ENCODE measurements at regions not wholly inside any gene's neighbourhood (a gene's known extent, or its start where the extent isn't known, plus 50 kb on each side); places are given as distances from the start of the nearest gene placed in this dataset.

DNA sequence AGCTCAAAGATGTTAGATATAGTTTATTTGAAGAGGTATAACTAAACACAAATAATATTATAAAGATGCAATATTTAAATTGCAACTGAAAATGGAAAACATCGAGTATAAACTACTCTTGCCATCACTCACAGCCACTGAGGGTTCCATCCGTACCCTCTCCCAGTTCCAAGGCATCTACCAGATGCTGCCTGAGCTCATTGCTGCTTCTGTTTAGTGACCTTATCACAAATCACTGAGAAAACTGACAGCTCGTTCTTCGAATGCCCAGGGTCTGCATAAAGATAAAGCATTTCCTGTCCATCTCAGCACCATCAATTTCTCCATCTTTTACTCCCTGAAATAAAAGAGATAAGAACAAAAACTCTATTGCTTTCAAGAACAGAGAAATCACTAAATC is 391.7 kb upstream of the NWD2 start:
- TF ChIP-seq, protein P1, sequence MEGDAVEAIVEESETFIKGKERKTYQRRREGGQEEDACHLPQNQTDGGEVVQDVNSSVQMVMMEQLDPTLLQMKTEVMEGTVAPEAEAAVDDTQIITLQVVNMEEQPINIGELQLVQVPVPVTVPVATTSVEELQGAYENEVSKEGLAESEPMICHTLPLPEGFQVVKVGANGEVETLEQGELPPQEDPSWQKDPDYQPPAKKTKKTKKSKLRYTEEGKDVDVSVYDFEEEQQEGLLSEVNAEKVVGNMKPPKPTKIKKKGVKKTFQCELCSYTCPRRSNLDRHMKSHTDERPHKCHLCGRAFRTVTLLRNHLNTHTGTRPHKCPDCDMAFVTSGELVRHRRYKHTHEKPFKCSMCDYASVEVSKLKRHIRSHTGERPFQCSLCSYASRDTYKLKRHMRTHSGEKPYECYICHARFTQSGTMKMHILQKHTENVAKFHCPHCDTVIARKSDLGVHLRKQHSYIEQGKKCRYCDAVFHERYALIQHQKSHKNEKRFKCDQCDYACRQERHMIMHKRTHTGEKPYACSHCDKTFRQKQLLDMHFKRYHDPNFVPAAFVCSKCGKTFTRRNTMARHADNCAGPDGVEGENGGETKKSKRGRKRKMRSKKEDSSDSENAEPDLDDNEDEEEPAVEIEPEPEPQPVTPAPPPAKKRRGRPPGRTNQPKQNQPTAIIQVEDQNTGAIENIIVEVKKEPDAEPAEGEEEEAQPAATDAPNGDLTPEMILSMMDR (IDR thresholded peaks at IDR 0.05; ENCODE audit: low read length): no peak
- no peak for TF ChIP-seq EZH2 (IDR thresholded peaks at IDR 0.05; ENCODE audit: borderline replicate concordance, low read length)

All from OCI-LY1 (cell line).